C4-2B (cell line): ENCODE measurements at regions not wholly inside any gene's neighbourhood (a gene's known extent, or its start where the extent isn't known, plus 50 kb on each side); places are given as distances from the start of the nearest gene placed in this dataset.

Source experiments
- CTCF ChIP-seq: fragments of 450-650 bp; conservative IDR thresholded peaks from 2 replicates; pipeline ENCODE4 v1.5.1; 2017; ENCODE audit warnings: mild to moderate bottlenecking
- ZFX ChIP-seq: fragments of 450-650 bp; IDR thresholded peaks from 2 replicates; pipeline ENCODE4 v1.6.1; 2017

GRCh38 chr13:34428911-34429310, 513.2 kb upstream of the NBEA start:
- no peak for TF ChIP-seq CTCF
- no peak for TF ChIP-seq ZFX
